A549 (cell line): ENCODE measurements at regions not wholly inside any gene's neighbourhood (a gene's known extent, or its start where the extent isn't known, plus 50 kb on each side); places are given as distances from the start of the nearest gene placed in this dataset.

Experiments
- ATAC-seq, 2 experiments: fragments of 200-7000 bp in 1 of 2; fragments of >200 bp in 1 of 2; cut with Nextera tagmentation in 1 of 2; cut with Tn5 transposase in 1 of 2; 3 replicates each; pipeline versions ENCODE4 v1.8.0 to v1.9.1; 2018 to 2020; ENCODE audit warnings: mild to moderate bottlenecking in 1 of 2, moderate library complexity in 1 of 2
- CTCF ChIA-PET: fragments of 300-600 bp; sonication (Branson Sonifier 250); formaldehyde crosslinking; extraction: SDS; loops from one replicate; lab custom pipeline; 2021; ENCODE audit warnings: antibody characterized with exemption, inconsistent platforms; lab: Yijun Ruan, JAX
- POLR2A ChIA-PET: fragments of 350-600 bp; formaldehyde crosslinking; extraction: SDS; loops from one replicate; lab custom pipeline; 2021; ENCODE audit warnings: antibody characterized with exemption, inconsistent platforms; lab: Yijun Ruan, JAX
- DNase-seq, 2 experiments: peaks; one replicate each; pipeline versions ENCODE4 v3.0.0 to v3.0.0-alpha.2; 2011 to 2016; ENCODE audit warnings: low read depth in 1 of 2, low spot score in 1 of 2
- FAIRE-seq: peaks from 2 replicates; lab custom pipeline; 2011; peaks lifted over from hg19 to GRCh38; lab: Jason Lieb, UNC
- H3K27ac ChIP-seq, 2 experiments: fragments of >200 bp; sonication (Bioruptor Twin); formaldehyde crosslinking; 3 replicates each; pipeline ENCODE4 v1.5.1; 2016 to 2017
- H3K4me1 ChIP-seq: fragments of >200 bp; sonication (Bioruptor Twin); formaldehyde crosslinking; 3 replicates; pipeline ENCODE4 v1.6.1; 2016
- H3K4me2 ChIP-seq: fragments of >200 bp; sonication (Bioruptor Twin); formaldehyde crosslinking; 3 replicates; pipeline ENCODE4 v1.6.1; 2016
- H3K4me3 ChIP-seq: fragments of >200 bp; sonication (Bioruptor Twin); formaldehyde crosslinking; 3 replicates; pipeline ENCODE4 v1.5.1; 2016
- H3K9me3 ChIP-seq: fragments of >200 bp; sonication (Bioruptor Twin); formaldehyde crosslinking; 3 replicates; pipeline ENCODE4 v1.6.1; 2016
- ATOH8 ChIP-seq: fragments of 250-450 bp; sonication (Bioruptor Pico); IDR thresholded peaks from 2 replicates; pipeline ENCODE4 v1.5.0; 2020; ENCODE audit warnings: low read depth, mild to moderate bottlenecking, moderate library complexity
- CEBPB ChIP-seq, 2 experiments: fragments of >200 bp in 1 of 2; sonication (Bioruptor Twin) in 1 of 2; formaldehyde crosslinking in 1 of 2; IDR thresholded peaks; 2 replicates each; pipeline ENCODE4 v1.6.1; 2012 to 2016
- CHD2 ChIP-seq: fragments of 150-350 bp; IDR thresholded peaks from 2 replicates; pipeline ENCODE4 v1.6.1; 2014; ENCODE audit warnings: low read length; ENCODE audit not compliant: partially characterized antibody
- EHF ChIP-seq: fragments of 250-450 bp; sonication (Bioruptor Pico); IDR thresholded peaks from 2 replicates; pipeline ENCODE4 v1.5.0; 2020; ENCODE audit warnings: mild to moderate bottlenecking
- ELK1 ChIP-seq: fragments of 150-350 bp; IDR thresholded peaks from 2 replicates; pipeline ENCODE4 v1.6.1; 2014; ENCODE audit warnings: low read depth, mild to moderate bottlenecking, low read length
- EP300 ChIP-seq, 2 experiments: fragments of >200 bp; sonication (Bioruptor Twin); formaldehyde crosslinking; IDR thresholded peaks; 2 replicates in 1 of 2; 3 replicates in 1 of 2; pipeline ENCODE4 v1.6.1; 2016 to 2017
- ESRRA ChIP-seq: fragments of 150-350 bp; IDR thresholded peaks from 2 replicates; pipeline ENCODE4 v1.6.1; 2014; ENCODE audit warnings: mild to moderate bottlenecking, low read length, borderline replicate concordance
- HDAC2 ChIP-seq: fragments of 200-600 bp; sonication (generic); IDR thresholded peaks from 2 replicates; pipeline ENCODE4 v1.6.1; 2016
- HES2 ChIP-seq: fragments of >200 bp; sonication (Bioruptor Twin); formaldehyde crosslinking; IDR thresholded peaks from 2 replicates; pipeline ENCODE4 v1.6.1; 2016
- HOXA7 ChIP-seq: fragments of 250-450 bp; sonication (Bioruptor Pico); IDR thresholded peaks from 2 replicates; pipeline ENCODE4 v1.5.0; 2020; ENCODE audit warnings: mild to moderate bottlenecking, moderate library complexity
- HOXB13 ChIP-seq: fragments of 250-450 bp; sonication (Bioruptor Pico); IDR thresholded peaks from 2 replicates; pipeline ENCODE4 v1.5.0; 2020; ENCODE audit warnings: low read depth, mild to moderate bottlenecking, moderate library complexity
- JUNB ChIP-seq: fragments of >200 bp; sonication (Bioruptor Twin); formaldehyde crosslinking; IDR thresholded peaks from 2 replicates; pipeline ENCODE4 v1.6.1; 2016
- KDM1A ChIP-seq: fragments of 200-600 bp; sonication (generic); IDR thresholded peaks from 2 replicates; pipeline ENCODE4 v1.6.1; 2016; ENCODE audit warnings: low read depth, mild to moderate bottlenecking
- MAFK ChIP-seq: fragments of 450-650 bp; IDR thresholded peaks from 2 replicates; pipeline ENCODE4 v1.6.1; 2014; ENCODE audit not compliant: partially characterized antibody
- MAZ ChIP-seq: fragments of 150-350 bp; IDR thresholded peaks from 2 replicates; pipeline ENCODE4 v1.6.1; 2014; ENCODE audit warnings: antibody characterized with exemption, low read depth, low read length, borderline replicate concordance
- MYC ChIP-seq: IDR thresholded peaks from 2 replicates; pipeline ENCODE4 v1.6.1; 2012; ENCODE audit warnings: mild to moderate bottlenecking, inconsistent platforms, low read length, improper control_type of control experiment, borderline replicate concordance
- POLR2AphosphoS2 ChIP-seq: conservative IDR thresholded peaks from 2 replicates; pipeline ENCODE4 v1.6.1; 2012; ENCODE audit warnings: low read length, improper control_type of control experiment, inconsistent platforms
- RAD21 ChIP-seq, 2 experiments: fragments of >200 bp in 1 of 2; sonication (Bioruptor Twin) in 1 of 2; formaldehyde crosslinking in 1 of 2; IDR thresholded peaks in 1 of 2; conservative IDR thresholded peaks in 1 of 2; 2 replicates in 1 of 2; 3 replicates in 1 of 2; pipeline ENCODE4 v1.6.1; 2012 to 2018; ENCODE audit warnings: inconsistent platforms in 1 of 2
- RCOR1 ChIP-seq: fragments of 150-350 bp; IDR thresholded peaks from 2 replicates; pipeline ENCODE4 v1.6.1; 2014; ENCODE audit warnings: antibody characterized with exemption, low read length, low read depth
- RFX5 ChIP-seq: fragments of 450-650 bp; IDR thresholded peaks from 2 replicates; pipeline ENCODE4 v1.7.1; 2014; ENCODE audit warnings: antibody characterized with exemption, mild to moderate bottlenecking, moderate library complexity
- TFCP2L1 ChIP-seq: fragments of 250-450 bp; sonication (Bioruptor Pico); IDR thresholded peaks from 2 replicates; pipeline ENCODE4 v1.5.0; 2021; ENCODE audit warnings: mild to moderate bottlenecking
- ZC3H11A ChIP-seq: fragments of 450-650 bp; IDR thresholded peaks from 2 replicates; pipeline ENCODE4 v1.6.1; 2014; ENCODE audit warnings: antibody characterized with exemption, mild to moderate bottlenecking
- ZSCAN20 ChIP-seq: fragments of 250-450 bp; sonication (Bioruptor Pico); IDR thresholded peaks from 2 replicates; pipeline ENCODE4 v1.8.0; 2022; ENCODE audit warnings: mild to moderate bottlenecking, moderate library complexity
- WGBS: methylation state at CpG from one replicate; pipeline ENCODE4 v1.1.6; 2017; ENCODE audit errors: missing lambda C conversion rate; 5-methylcytosine and 5-hydroxymethylcytosine counted together
- TF ChIP-seq, protein P1 (sequence below): fragments of 450-650 bp; IDR thresholded peaks from 2 replicates; pipeline ENCODE4 v1.6.1; 2014; ENCODE audit warnings: antibody characterized with exemption
- TF ChIP-seq, protein P2 (sequence below): IDR thresholded peaks from 2 replicates; pipeline ENCODE4 v1.6.1; 2012

GRCh38 chr2:64237266-64237665 lies 93.0 kb upstream of the PELI1 start:
- TF ChIP-seq POLR2AphosphoS2: no peak
- no peak for TF ChIP-seq ZC3H11A
- TF ChIP-seq, protein P1, sequence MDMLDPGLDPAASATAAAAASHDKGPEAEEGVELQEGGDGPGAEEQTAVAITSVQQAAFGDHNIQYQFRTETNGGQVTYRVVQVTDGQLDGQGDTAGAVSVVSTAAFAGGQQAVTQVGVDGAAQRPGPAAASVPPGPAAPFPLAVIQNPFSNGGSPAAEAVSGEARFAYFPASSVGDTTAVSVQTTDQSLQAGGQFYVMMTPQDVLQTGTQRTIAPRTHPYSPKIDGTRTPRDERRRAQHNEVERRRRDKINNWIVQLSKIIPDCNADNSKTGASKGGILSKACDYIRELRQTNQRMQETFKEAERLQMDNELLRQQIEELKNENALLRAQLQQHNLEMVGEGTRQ: no peak
- TF ChIP-seq JUNB: no peak
- no peak for TF ChIP-seq RFX5
- no peak for TF ChIP-seq MYC
- no peak for TF ChIP-seq KDM1A
- TF ChIP-seq HOXA7 (CRISPR knock-in tag): no peak
- TF ChIP-seq ESRRA: no peak
- no peak for TF ChIP-seq EHF (CRISPR knock-in tag)
- TF ChIP-seq, protein P2, sequence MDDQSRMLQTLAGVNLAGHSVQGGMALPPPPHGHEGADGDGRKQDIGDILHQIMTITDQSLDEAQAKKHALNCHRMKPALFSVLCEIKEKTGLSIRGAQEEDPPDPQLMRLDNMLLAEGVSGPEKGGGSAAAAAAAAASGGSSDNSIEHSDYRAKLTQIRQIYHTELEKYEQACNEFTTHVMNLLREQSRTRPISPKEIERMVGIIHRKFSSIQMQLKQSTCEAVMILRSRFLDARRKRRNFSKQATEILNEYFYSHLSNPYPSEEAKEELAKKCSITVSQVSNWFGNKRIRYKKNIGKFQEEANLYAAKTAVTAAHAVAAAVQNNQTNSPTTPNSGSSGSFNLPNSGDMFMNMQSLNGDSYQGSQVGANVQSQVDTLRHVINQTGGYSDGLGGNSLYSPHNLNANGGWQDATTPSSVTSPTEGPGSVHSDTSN: no peak
- no peak for TF ChIP-seq ELK1
- no peak for TF ChIP-seq RCOR1
- no peak for TF ChIP-seq MAZ
- H3K4me2 ChIP-seq: no peak overlapping the region
- 69% methylated on average over 2 of the region's 2 CpGs for WGBS
- H3K4me3 ChIP-seq: no peak overlapping the region
- CTCF ChIA-PET: interaction anchor here (1.4 kb wide), 1 partner anchor 187 kb away, joined by 3 read pairs; no protein-coding TSS in a partner anchor
- H3K27ac ChIP-seq: no peak overlapping the region
- ATAC-seq (no peak), DNase-seq (no peak), FAIRE-seq (no peak)
- H3K9me3 ChIP-seq: no peaks in the 10 kb centered on the region
- POLR2A ChIA-PET: no interaction called here
- no peaks in the 10 kb centered on the region for H3K4me1 ChIP-seq

DNA sequence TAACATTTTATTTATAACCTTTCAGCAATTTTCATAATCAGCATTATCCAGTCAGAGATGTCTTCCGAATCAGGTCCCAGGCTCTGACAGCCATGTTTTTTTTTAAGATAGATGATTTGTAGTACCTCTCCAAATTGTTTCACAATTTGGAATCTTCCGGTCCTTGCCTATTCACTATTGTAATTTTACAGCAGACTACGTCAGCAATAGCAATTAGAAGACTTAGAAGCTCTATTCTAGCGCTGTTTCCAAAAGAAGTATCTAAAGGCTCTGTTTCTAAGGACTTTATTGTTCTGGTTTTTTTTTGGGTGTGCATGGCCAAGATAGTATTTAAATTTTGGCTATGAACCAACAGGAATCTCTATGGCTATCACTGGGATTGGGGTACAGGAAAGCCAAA lies 94.6 kb upstream of the PELI1 start:
- Histone ChIP-seq H3K4me1 (no peaks in the 10 kb centered on the region), H3K9me3 (no peaks in the 10 kb centered on the region), H3K27ac (no peak overlapping the region), H3K4me3 (no peak overlapping the region), H3K4me2 (no peak overlapping the region)
- TF ChIP-seq MYC (no peak), TFCP2L1 (CRISPR knock-in tag) (no peak), MAFK (no peak), RAD21 (conservative IDR thresholded peaks at IDR 0.05 in 1 of 2, IDR thresholded peaks at IDR 0.05 in 1 of 2) (no peak), HOXB13 (CRISPR knock-in tag) (no peak), HES2 (no peak), HDAC2 (no peak), EP300 (IDR thresholded peaks at IDR 0.05) (no peak), CEBPB (IDR thresholded peaks at IDR 0.05) (no peak), ZSCAN20 (CRISPR knock-in tag) (no peak), ATOH8 (CRISPR knock-in tag) (no peak), ZC3H11A (no peak), CHD2 (no peak)
- ChIA-PET POLR2A (no interaction called here), CTCF (interaction anchor here (0.8 kb wide), 1 partner anchor 34 kb away, joined by 3 read pairs; no protein-coding TSS in a partner anchor)
- ATAC-seq (no peak), DNase-seq (no peak), FAIRE-seq (no peak)
- WGBS: 82% methylated on average over 4 of the region's 4 CpGs
